ENCODE measurements at regions not wholly inside any gene's neighbourhood (a gene's known extent, or its start where the extent isn't known, plus 50 kb on each side); places are given as distances from the start of the nearest gene placed in this dataset.

DNA sequence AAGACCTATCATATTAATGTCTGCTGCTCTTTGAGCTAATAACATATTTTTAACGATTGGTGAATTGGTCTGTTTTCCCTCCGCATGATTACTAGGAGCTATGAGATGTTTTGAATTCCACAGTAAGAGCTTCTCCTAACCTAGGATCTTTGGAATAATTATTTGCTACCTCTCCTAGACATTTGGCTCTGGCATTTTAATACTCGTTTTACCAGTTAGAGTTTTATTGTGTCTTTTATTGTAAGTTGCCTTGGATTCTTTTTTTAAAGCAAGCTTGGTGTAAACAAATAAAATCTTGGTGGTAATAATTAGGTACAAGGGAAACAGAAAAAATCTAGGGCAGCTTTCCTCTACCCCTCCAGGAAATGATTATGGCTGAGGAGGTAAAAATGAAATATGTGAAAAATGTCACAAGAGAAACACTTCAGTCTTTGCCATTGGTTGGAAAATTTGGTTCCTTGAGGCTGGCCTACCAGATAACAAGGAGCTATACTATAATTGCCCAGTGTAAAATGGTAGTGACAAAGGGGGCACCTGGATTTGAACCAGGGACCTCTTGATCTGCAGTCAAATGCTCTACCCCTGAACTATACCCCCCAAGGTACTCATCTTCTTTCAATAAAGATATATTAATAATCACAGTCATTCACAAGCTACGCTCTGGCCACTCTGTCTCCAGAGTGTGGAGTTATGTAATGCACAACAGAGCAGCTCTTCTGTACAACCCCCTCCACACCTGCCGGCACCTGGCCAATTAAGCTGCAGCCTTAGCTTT, 85.4 kb downstream of the ZNF777 start:
- POLR2A ChIA-PET = no interaction called here
- Histone ChIP-seq H3K36me3 (ENCODE audit: control insufficient read depth, insufficient read depth, low read length) (no peaks in the 10 kb centered on the region), H3K27me3 (ENCODE audit: control insufficient read depth, insufficient read depth, low read length) (no peaks in the 10 kb centered on the region), H3K4me3 (ENCODE audit: low read depth, low read length) (no peak overlapping the region)
- CTCF ChIA-PET = interaction anchor here (1.5 kb wide), 2 partner anchors 20 to 65 kb away, joined by 3 read pairs; no protein-coding TSS in a partner anchor
- no peak for DNase-seq (ENCODE audit: low read depth)
- TF ChIP-seq, protein P1, sequence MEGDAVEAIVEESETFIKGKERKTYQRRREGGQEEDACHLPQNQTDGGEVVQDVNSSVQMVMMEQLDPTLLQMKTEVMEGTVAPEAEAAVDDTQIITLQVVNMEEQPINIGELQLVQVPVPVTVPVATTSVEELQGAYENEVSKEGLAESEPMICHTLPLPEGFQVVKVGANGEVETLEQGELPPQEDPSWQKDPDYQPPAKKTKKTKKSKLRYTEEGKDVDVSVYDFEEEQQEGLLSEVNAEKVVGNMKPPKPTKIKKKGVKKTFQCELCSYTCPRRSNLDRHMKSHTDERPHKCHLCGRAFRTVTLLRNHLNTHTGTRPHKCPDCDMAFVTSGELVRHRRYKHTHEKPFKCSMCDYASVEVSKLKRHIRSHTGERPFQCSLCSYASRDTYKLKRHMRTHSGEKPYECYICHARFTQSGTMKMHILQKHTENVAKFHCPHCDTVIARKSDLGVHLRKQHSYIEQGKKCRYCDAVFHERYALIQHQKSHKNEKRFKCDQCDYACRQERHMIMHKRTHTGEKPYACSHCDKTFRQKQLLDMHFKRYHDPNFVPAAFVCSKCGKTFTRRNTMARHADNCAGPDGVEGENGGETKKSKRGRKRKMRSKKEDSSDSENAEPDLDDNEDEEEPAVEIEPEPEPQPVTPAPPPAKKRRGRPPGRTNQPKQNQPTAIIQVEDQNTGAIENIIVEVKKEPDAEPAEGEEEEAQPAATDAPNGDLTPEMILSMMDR (IDR thresholded peaks at IDR 0.05; ENCODE audit: insufficient read depth, low read depth, low read length) = no peak

DNA sequence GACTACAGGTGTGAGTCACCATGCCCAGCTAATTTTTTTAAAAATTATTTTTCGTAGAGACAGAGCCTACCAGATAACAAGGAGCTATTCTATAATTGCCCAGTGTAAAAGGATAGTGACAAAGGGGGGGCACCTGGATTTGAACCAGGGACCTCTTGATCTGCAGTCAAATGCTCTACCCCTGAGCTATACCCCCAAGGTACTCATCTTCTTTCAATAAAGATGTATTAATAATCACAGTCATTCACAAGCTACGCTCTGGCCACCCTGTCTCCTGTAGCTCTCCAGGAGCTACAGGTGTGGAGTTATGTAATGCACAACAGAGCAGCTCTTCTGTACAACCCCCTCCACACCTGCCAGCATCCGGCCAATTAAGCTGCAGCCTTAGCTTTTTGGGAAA, 83.5 kb downstream of the ZNF777 start:
- Histone ChIP-seq H3K27me3 (ENCODE audit: control insufficient read depth, insufficient read depth, low read length) (no peaks in the 10 kb centered on the region; the same call in 1 of the 2 replicates), H3K4me3 (ENCODE audit: low read depth, low read length) (no peak overlapping the region), H3K36me3 (ENCODE audit: control insufficient read depth, insufficient read depth, low read length) (no peaks in the 10 kb centered on the region)
- ChIA-PET CTCF (interaction anchor here (1.1 to 1.5 kb wide), 2 partner anchors 42 to 67 kb away, joined by 3 read pairs; no protein-coding TSS in a partner anchor), POLR2A (no interaction called here)
- TF ChIP-seq, protein P1 (IDR thresholded peaks at IDR 0.05; ENCODE audit: insufficient read depth, low read depth, low read length) = no peak
- DNase-seq (ENCODE audit: low read depth) = no peak

DNA sequence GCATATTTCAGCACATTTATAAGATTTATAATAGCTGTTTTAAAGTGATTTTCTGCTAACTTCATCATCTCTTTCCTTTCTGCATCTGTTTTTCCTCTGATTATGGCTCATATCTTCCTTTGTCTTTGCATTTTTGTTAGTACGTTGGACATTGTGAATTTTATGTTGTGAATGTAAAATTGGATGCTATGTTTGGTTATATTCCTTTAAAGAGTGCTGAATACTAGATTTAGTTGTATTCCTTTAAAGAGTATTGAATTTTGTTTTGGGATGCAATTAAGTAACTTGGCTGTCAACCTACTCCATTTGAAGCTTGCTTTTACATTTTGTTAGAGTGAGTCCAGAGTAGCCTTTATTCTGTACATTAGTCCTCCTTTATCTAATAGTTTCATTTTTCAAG, 81.2 kb downstream of the ZNF777 start:
- no peak for DNase-seq (ENCODE audit: low read depth)
- TF ChIP-seq, protein P1 (IDR thresholded peaks at IDR 0.05; ENCODE audit: insufficient read depth, low read depth, low read length) = no peak
- POLR2A ChIA-PET = no interaction called here
- CTCF ChIA-PET = no interaction called here
- Histone ChIP-seq H3K27me3 (ENCODE audit: control insufficient read depth, insufficient read depth, low read length) (no peaks in the 10 kb centered on the region; the same call in 1 of the 2 replicates), H3K36me3 (ENCODE audit: control insufficient read depth, insufficient read depth, low read length) (no peaks in the 10 kb centered on the region), H3K4me3 (ENCODE audit: low read depth, low read length) (no peak overlapping the region)

DNA sequence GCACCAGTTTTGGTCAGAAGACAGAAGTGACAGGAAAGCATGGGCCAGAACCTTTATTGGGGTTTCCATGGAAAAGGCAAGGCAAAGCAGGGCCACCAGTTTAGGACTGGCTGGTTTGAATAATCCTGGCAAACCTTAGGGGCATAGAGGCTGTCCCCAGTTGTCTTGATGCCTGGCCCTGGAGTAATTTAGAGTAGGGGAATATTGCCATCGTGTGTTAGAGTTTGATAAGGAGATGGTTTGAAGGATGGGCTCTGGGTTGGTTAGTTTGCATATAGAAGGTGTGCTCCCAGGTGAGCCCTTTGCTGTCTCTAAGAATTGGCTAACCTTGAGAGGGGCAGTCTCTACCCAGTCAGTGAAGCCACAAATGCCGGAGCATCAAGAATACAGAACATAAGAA, 79.6 kb downstream of the ZNF777 start:
- ChIA-PET CTCF (no interaction called here), POLR2A (no interaction called here)
- Histone ChIP-seq H3K27me3 (ENCODE audit: control insufficient read depth, insufficient read depth, low read length) (no peaks in the 10 kb centered on the region; the same call in 1 of the 2 replicates), H3K4me3 (ENCODE audit: low read depth, low read length) (no peak overlapping the region), H3K36me3 (ENCODE audit: control insufficient read depth, insufficient read depth, low read length) (no peaks in the 10 kb centered on the region)
- DNase-seq (ENCODE audit: low read depth) = no peak
- TF ChIP-seq, protein P1 (IDR thresholded peaks at IDR 0.05; ENCODE audit: insufficient read depth, low read depth, low read length) = no peak

Data from BJ (cell line).